GM12864 (cell line): ENCODE measurements at regions not wholly inside any gene's neighbourhood (a gene's known extent, or its start where the extent isn't known, plus 50 kb on each side); places are given as distances from the start of the nearest gene placed in this dataset.
"Not testable (repeated sequence)": the region's sequence is repeated elsewhere in the genome, so short reads cannot be mapped to it uniquely, and the experiment has no call there.

Source experiments
- DNase-seq: peaks from one replicate; pipeline ENCODE4 v3.0.0-alpha.2; 2011; ENCODE audit warnings: low read depth
- H3K4me3 ChIP-seq: 2 replicates; pipeline ENCODE4 v1.5.1; 2011; ENCODE audit warnings: mild to moderate bottlenecking, low read depth, low read length, control low read depth
- CTCF ChIP-seq: IDR thresholded peaks from 2 replicates; pipeline ENCODE4 v1.5.1; 2011; ENCODE audit warnings: low read depth, mild to moderate bottlenecking, moderate library complexity, low read length, control low read depth, inconsistent platforms; ENCODE audit errors: missing control alignments

- DNase-seq, result no peak
- no peak overlapping the region for H3K4me3 ChIP-seq
- no peak for TF ChIP-seq CTCF
These were observed 310.6 kb upstream of the PIK3C3 start for GRCh38 chr18:41644466-41644865.

GRCh38 chr18:41643427-41643826 lies 311.6 kb upstream of the PIK3C3 start:
- TF ChIP-seq CTCF, result no peak
- DNase-seq, result no peak
- no peak overlapping the region for H3K4me3 ChIP-seq

GRCh38 chr18:41642756-41643155 lies 312.3 kb upstream of the PIK3C3 start:
- DNase-seq, result no peak
- no peak overlapping the region for H3K4me3 ChIP-seq
- no peak for TF ChIP-seq CTCF

GRCh38 chr18:41639218-41639617 lies 315.8 kb upstream of the PIK3C3 start:
- no peak for TF ChIP-seq CTCF
- H3K4me3 ChIP-seq, result no peak overlapping the region
- no peak for DNase-seq

GRCh38 chr18:41631723-41632285 lies 323.2 kb upstream of the PIK3C3 start:
- not testable (repeated sequence) for H3K4me3 ChIP-seq, DNase-seq

GRCh38 chr18:41630232-41630886 lies 324.7 kb upstream of the PIK3C3 start:
- TF ChIP-seq CTCF, result no peak

GRCh38 chr18:41624460-41624859 lies 330.6 kb upstream of the PIK3C3 start:
- TF ChIP-seq CTCF, result no peak
- no peak for DNase-seq
- H3K4me3 ChIP-seq, result no peak overlapping the region

More at GRCh38 chr18:41630232-41630886, 324.7 kb upstream of the PIK3C3 start:
- no peak overlapping the region for H3K4me3 ChIP-seq
- no peak for DNase-seq
